GM19397 (cell line): ENCODE measurements at regions not wholly inside any gene's neighbourhood (a gene's known extent, or its start where the extent isn't known, plus 50 kb on each side); places are given as distances from the start of the nearest gene placed in this dataset.

ENCODE experiments used
- ATAC-seq: cut with Tn5 transposase; IDR thresholded peaks from one replicate; pipeline ENCODE4 v1.9.1; 2021; ENCODE audit warnings: mild to moderate bottlenecking, moderate library complexity; ENCODE audit not compliant: unreplicated experiment

DNA sequence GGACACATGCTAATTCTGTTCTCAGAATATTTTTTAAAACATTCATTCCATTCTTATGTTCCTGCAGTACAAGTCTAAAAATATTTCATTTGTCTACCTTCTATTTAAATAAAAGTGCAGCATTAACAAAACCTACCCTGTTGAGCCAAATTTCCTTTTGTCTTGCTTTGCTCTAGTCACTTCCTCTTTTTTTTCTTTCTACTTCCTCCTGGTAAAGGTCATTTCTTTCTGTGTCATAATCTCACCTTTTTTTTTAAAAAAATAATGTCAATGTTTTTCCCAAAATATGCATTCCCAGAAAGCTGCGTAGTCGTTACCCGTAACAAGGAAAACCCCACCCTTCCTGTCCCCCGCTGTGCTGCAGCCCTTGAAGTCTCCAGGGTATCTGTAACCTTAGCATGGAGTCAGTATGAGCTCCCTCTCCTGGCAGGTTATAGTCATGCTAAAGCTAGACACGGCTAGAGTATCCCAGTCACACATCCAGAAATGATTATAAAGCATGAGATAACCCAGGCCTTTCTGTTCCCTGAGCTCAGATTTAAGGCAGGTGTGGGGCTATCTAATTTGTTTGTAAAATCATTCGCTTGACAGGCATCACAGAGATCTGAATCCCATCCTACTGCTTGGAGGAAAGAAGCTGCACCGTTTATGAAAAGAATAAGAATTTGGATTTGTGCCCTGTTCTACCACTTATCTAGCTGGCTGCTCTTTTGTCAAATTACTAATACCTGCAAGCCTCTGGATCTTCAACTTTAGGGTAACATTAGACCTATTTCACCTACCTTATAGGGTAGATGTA lies 51.1 kb upstream of the EED start:
- ATAC-seq = peak; percentile 92

DNA sequence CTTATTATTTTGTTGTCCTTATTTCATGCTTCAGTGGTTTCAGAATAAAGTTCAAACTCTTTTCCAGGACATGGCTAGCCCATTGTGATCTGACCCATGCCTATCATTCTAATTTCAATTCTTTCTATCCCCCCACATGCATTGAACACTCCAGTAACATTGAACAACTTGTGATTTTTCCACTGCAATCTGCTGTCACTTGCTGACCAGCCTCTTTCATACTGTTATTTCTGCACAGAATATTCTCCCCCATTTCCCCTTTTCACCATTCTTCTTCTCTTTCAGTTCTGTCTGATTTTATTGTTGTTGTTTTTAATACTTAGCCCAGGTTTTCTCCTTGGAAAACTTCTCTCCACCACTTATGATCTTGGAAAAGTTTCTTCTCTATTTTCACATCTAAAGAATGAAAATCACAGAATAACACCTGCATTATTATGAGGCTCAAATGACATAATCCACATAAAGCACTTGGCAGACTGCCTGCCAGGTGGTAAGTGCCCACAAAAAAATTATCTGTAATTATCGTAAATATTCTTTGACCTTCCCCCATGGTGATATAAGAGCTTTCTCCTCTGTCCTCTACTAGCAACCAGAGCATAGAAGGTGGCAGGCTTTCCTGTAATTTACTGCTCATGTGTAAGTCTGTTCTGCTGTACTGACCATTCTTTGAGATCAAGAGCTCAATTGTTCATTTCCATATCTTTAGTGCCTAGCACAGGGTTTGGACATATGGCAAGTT lies 51.9 kb upstream of the EED start:
- no peak for ATAC-seq

GRCh38 chr11:86191874-86192273 lies 52.7 kb upstream of the EED start:
- ATAC-seq = no peak

DNA sequence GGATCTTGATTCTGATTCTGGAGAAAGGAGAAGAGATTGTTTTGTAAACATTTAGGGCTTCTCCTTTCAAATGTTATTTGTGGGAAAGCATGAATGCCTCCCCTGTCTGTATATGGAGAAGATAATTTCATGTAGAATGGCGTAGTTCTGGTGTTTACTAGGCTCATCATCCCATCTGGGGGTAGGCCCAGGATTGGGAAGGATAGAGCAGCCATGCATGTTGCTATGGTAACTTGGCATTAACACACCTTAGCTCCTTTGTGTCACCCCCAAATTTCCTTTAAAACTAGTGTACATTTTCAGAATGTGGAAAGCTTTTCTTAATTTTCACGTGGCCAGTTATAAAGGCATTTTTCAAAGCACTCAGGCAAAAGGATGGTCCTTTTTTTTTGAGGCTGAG lies 57.5 kb upstream of the EED start:
- no peak for ATAC-seq

DNA sequence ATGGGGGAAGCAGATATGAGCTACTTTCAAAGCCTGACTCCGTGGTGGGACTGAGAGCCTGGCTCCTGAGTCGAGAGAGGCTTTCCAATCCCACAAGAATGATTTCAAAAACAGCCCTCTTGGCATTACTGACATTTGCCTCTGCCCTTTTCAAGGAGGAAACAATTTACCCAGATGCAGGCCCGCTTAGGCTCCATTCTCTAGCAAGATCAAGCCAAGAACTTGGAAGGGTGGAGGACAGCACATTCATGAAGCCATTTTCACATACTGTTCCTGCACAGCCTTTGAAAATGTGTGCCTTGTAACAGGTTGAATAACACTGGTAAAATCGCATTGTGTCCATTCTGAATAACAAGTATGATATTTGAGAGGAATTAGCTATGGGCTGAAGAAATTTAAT lies 58.2 kb upstream of the EED start:
- ATAC-seq = no peak

DNA sequence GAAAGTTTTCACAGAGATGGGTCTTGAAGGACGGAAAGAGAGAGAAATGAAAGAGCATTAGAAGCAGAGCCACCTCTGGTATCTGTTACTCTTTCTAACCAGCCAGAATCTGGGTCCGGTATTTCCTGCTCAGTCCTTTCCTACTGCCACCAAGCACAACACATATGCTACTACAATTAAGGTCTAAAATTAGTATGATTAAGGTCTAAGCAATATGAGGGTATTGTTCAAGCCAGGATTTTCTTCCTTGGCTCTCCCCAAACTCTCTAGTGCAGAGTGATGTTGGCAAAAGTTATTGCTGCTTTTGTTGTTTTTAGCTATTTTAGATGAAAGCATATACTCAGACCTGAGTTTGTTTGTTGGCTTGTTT lies 59.2 kb upstream of the EED start:
- no peak for ATAC-seq

- ATAC-seq = no peak
Observed at GRCh38 chr11:86184728-86185380, 59.7 kb upstream of the EED start.

DNA sequence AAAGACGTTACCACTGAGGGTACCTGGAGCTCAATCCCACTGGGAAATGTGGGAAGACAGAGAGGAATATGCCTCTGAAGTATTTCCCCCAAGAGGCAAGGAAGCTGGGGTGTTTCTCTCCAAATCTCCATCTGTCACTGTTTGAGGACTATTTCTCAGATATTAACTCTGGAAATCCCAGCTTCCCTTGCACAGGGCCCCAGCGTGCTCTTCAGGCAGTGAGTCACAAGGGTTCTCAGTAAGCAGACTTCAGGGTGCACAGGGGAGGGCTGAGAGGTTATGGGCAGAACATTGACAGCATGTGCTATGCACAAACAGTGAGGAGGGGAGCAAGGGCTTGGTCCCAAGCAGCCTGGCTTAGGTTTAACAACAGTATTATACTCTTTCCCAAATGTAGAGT lies 60.9 kb upstream of the EED start:
- no peak for ATAC-seq

- ATAC-seq = peak; percentile 83
Observed at GRCh38 chr11:86182976-86183584, 61.5 kb upstream of the EED start.

DNA sequence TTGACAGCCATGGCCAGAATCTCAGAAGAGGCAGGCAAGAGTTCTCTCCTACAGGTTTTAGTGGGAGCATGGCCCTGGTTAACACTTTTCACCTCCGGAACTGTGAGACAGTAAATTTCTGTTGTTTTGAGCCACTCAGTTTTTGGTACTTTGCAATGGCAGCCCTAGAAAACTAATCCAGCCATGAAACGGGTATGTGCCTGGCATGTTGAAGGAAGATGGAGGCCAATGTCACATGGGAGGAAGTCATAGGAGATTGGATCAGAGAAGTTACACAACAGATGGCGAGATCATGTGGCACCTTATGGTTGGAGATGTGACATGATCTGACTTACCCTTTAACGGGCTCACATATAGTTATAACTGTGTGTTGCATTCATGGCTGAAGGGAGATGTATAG lies 63.2 kb upstream of the EED start:
- ATAC-seq = no peak

GRCh38 chr11:86180851-86181250 lies 63.7 kb upstream of the EED start:
- no peak for ATAC-seq

DNA sequence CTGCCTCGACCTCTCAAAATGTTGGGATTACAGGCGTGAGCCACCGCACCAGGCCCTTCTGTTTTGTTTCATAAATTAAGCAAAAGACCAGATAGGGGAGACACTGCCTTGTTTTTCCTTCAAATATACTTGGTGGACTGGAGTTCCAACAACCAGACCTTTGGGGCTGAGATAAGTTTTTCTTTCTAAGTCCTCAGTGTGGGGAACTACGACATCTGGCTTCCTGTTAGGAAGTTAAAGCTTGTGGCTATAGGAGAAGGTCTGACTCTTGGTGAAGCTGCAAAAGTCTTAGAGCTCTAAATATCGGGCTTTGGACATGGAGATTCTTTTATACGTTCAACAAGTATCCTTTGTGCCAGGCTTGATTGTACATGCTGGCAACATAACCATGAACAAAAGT lies 64.1 kb upstream of the EED start:
- ATAC-seq = no peak

DNA sequence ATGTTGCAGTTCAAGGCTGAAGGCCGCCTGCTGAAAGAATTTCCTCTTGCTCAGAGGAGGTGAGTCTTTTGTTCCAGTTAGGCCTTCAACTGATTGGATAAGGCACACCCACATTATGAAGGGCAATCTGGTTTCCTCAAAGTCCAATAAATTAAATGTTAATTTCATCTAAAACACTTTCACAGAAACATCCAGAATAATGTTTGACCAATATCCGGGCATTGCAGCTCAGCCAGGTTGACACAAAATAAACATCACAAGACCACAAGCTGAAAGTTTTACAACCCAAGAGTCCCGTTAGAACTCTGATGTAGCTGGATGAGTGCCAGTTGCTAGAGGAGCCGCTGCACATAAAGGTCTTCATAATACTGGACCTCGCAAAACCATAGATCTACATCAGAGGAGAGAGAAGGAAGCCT lies 64.9 kb upstream of the EED start:
- ATAC-seq = no peak

DNA sequence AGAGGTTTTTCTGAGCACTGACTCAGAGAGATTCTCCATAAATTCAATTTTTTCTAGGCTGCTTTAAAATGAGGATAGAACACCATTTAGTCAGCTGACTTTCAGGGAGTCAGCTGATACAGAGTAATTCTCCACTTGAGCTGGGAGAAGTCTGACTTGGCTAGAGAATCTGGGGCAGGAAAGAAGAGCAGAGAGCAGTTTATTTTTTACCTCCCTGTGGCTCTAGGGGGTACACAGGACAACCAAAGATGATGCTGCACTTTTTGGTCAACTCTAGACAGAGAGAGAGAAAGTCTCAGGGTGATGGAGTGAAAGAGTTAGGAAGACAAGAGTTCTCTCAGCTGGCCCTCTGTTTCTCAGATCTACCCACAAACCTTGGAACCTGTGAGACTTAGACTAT lies 67.3 kb upstream of the EED start:
- no peak for ATAC-seq

DNA sequence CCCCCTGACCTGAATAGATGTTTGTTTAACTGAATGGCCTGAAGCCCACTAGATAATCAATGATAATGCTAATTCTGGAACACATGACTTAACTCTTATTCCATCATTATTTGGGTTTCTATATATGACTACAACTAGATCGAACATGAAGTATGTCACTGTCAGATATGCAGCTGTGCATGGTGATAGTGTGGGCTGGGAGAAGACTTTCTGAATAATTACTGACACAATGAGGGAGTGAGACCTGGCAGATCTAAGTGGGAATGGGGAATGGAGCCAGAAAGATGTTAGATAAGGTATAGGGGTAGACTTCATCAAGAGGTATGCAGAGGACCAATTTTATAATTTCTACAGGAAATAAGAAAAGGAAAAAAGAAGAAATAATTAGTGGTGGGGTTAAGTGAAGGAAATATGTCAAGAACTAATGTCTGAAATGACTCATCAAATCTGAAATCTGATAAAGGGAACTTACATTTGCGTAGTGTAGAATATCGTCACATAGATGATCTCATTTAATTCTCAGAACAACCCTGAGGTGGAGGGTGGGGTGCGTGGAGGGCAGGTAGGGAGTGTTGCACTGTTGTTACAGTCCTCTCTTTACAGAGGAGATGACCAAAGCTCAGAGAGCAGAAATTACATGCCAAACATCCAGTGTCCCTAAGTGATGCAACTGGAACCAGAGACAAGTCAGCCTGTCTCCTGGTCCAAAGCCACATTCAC lies 68.2 kb upstream of the EED start:
- no peak for ATAC-seq

GRCh38 chr11:86175626-86176025 lies 68.9 kb upstream of the EED start:
- ATAC-seq = no peak

DNA sequence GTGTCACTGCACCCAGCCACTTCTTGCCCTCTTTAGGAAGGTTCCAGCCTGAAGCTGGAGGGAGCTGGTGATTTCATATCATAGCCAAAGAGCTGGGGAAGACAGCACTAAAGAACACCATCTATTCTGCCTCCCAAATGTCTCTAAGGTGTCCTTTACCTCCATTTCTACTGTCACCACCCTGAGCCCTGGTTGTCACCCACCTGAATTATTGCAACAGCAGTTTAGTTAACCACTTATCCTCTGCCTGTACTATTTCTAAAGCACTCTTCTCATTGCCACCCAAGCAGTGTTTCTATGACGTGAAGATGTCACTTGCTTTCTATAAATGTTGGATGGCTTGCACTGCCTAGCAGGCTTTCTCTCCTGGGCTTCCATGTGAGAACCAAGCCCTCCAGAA lies 69.4 kb upstream of the EED start:
- no peak for ATAC-seq

- no peak for ATAC-seq
Observed at GRCh38 chr11:86174101-86175046, 70.2 kb upstream of the EED start.

GRCh38 chr11:86172894-86173293 lies 71.7 kb upstream of the EED start:
- no peak for ATAC-seq

DNA sequence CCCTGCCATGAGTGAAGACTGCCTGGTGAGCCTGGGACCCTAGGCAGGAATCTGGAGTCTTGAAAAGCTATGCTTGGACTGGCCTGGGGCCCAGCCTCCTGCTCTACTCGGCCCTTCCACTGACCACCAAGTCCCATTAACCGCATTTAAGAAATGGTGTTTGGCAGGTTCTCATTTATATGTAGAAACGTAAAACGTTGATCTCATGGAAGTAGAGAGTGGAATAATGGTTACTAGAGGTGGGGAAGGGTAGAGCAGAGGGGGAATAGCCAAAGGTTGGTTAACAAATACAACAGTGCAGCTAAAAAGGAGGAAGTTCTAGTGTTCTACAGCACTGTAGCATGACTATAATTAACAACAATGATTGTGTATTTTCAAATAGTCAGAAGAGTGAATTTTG lies 72.9 kb upstream of the EED start:
- ATAC-seq = no peak
